ENCODE measurements at regions not wholly inside any gene's neighbourhood (a gene's known extent, or its start where the extent isn't known, plus 50 kb on each side); places are given as distances from the start of the nearest gene placed in this dataset.

DNA sequence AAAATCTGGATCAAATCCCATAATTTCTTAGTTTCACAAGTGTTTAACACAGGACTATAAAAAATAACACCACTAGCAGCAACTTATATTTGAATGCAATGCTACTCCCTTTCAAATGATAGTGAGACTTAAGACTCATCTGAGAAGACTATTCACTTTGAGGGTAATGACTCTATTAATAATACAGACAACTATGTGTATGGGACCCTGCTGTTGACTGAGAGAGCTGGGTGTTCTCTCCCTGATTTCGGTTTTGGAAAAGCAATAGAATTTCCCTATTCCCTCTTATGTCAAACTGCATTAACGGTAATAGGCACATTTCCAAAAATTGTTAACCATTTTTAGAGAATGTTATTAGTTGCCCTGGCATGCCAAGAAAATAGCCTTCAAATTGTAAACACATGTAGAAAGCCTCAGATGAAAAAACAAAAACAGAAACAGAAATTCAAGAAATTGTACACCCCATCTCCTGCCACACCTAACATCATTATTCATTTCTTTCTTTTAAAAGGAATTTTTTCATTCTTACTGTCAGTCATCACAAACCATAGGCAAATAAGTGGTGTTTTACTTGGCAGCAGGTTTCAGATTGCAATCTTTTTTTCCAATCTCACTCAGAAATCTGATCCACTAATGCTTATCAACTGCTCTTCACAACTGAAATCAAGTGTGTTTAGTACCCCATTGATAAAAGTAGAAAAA, 153.7 kb downstream of the TFPI2 start:
- no peak for TF ChIP-seq POLR2AphosphoS5 (IDR thresholded peaks at IDR 0.05; ENCODE audit: low read depth, low read length)
- no peak for TF ChIP-seq PAX5 (IDR thresholded peaks at IDR 0.05; ENCODE audit: insufficient read depth, low read length, severe bottlenecking)
- TF ChIP-seq POLR2A (IDR thresholded peaks at IDR 0.05; ENCODE audit: low read depth, low read length): no peak
- TF ChIP-seq SPI1 (IDR thresholded peaks at IDR 0.05; ENCODE audit: low read depth, low read length): no peak

Measured in GM12891 (cell line).